Nephron progenitor cell (in vitro differentiated cells): ENCODE measurements at regions not wholly inside any gene's neighbourhood (a gene's known extent, or its start where the extent isn't known, plus 50 kb on each side); places are given as distances from the start of the nearest gene placed in this dataset.

Source experiments
- DNase-seq: peaks from one replicate; pipeline ENCODE4 v3.0.0; 2021
- H3K27ac Mint-ChIP-seq: 2 replicates; pipeline ENCODE4 v1.8.0; 2021; ENCODE audit warnings: mild to moderate bottlenecking, moderate library complexity, mixed read lengths
- H3K27me3 Mint-ChIP-seq: 2 replicates; pipeline ENCODE4 v1.8.0; 2021; ENCODE audit warnings: mild to moderate bottlenecking, low read depth, mixed read lengths; ENCODE audit not compliant: poor library complexity
- H3K36me3 Mint-ChIP-seq: 2 replicates; pipeline ENCODE4 v1.8.0; 2021; ENCODE audit warnings: low read depth, mixed read lengths
- H3K4me1 Mint-ChIP-seq: 2 replicates; pipeline ENCODE4 v1.8.0; 2021; ENCODE audit warnings: mixed read lengths
- H3K4me3 Mint-ChIP-seq: 2 replicates; pipeline ENCODE4 v1.8.0; 2021; ENCODE audit warnings: mild to moderate bottlenecking, moderate library complexity, mixed read lengths
- H3K9me3 Mint-ChIP-seq: 2 replicates; pipeline ENCODE4 v1.8.0; 2021; ENCODE audit warnings: mild to moderate bottlenecking, moderate library complexity, mixed read lengths
- TF ChIP-seq, protein P1 (sequence below): fragments of 200-600 bp; sonication (generic); IDR thresholded peaks from 2 replicates; pipeline ENCODE4 v1.5.0; 2021; ENCODE audit warnings: antibody characterized with exemption

DNA sequence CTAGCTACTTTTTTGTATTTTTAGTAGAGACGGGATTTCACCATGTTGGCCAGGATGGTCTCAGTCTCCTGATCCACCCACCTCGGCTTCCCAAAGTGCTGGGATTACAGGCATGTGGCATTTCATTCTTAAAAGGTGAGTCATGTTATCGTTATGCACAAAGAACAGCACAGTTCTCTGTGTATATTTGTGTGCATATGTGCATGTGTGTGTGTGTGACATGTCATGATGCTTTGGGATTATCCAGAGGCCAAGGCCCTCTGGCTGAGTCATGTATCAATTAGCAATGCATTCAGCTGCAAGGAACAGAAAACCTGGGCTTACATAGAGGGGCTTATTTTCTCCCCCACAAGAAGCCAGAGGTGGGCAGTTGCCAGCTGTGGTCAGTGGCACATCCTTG is 301.7 kb upstream of the KAZN start:
- Mint-ChIP-seq H3K4me1 (peaks cover 5% of the 10 kb centered on the region), H3K27ac (no peak overlapping the region), H3K36me3 (peaks cover 4% of the 10 kb centered on the region), H3K9me3 (peaks cover 9% of the 10 kb centered on the region), H3K4me3 (no peak overlapping the region), H3K27me3 (peaks cover under 1% of the 10 kb centered on the region)
- DNase-seq = no peak
- TF ChIP-seq, protein P1, sequence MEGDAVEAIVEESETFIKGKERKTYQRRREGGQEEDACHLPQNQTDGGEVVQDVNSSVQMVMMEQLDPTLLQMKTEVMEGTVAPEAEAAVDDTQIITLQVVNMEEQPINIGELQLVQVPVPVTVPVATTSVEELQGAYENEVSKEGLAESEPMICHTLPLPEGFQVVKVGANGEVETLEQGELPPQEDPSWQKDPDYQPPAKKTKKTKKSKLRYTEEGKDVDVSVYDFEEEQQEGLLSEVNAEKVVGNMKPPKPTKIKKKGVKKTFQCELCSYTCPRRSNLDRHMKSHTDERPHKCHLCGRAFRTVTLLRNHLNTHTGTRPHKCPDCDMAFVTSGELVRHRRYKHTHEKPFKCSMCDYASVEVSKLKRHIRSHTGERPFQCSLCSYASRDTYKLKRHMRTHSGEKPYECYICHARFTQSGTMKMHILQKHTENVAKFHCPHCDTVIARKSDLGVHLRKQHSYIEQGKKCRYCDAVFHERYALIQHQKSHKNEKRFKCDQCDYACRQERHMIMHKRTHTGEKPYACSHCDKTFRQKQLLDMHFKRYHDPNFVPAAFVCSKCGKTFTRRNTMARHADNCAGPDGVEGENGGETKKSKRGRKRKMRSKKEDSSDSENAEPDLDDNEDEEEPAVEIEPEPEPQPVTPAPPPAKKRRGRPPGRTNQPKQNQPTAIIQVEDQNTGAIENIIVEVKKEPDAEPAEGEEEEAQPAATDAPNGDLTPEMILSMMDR = no peak

DNA sequence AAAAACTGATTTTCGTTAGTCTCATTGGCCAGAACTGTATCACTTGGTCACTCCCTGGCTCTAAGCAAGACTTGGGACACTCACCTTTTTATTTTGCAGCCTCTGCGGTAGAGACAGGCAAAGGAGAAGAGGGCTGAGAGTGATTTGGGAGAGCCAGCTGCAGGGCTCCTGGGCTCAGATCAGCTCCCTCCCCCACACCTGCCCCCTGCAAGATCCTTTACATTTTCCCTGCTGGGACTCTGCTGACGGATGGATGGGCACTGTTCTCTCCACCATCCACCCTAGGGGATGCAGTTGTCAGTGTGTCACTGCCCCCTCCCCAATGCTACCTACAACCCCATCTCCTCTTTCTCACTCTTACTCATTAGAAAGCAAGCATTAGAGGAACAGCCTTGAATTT is 301.1 kb upstream of the KAZN start:
- DNase-seq = no peak
- no peak overlapping the region for H3K4me3 Mint-ChIP-seq
- H3K4me1 Mint-ChIP-seq = no peaks in the 10 kb centered on the region
- no peaks in the 10 kb centered on the region for H3K27me3 Mint-ChIP-seq
- TF ChIP-seq, protein P1 = no peak
- H3K9me3 Mint-ChIP-seq = peaks cover 3% of the 10 kb centered on the region
- H3K36me3 Mint-ChIP-seq = no peaks in the 10 kb centered on the region
- no peak overlapping the region for H3K27ac Mint-ChIP-seq

DNA sequence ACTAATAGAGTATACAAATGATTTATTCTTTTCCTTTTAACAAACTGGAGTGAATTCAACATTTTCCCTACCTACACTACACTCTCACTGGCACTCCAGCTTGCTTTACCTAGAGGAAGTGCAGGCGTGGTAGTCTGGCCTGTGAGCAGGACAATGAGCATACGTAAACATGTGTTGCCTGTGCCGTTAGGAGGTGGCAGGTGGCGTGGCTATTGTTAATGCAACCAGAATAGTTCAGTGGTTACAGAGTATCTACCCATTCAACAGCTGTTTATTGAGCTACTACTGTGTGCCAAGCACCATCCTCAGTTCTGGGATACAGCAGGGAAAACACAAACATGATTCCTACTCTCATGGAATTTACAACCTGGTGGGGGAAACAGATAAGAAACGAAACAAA is 299.7 kb upstream of the KAZN start:
- DNase-seq = no peak
- no peak overlapping the region for H3K27ac Mint-ChIP-seq
- TF ChIP-seq, protein P1 = no peak
- H3K9me3 Mint-ChIP-seq = no peaks in the 10 kb centered on the region
- H3K36me3 Mint-ChIP-seq = no peaks in the 10 kb centered on the region
- H3K27me3 Mint-ChIP-seq = peaks cover 7% of the 10 kb centered on the region
- H3K4me3 Mint-ChIP-seq = no peak overlapping the region
- H3K4me1 Mint-ChIP-seq = no peaks in the 10 kb centered on the region

DNA sequence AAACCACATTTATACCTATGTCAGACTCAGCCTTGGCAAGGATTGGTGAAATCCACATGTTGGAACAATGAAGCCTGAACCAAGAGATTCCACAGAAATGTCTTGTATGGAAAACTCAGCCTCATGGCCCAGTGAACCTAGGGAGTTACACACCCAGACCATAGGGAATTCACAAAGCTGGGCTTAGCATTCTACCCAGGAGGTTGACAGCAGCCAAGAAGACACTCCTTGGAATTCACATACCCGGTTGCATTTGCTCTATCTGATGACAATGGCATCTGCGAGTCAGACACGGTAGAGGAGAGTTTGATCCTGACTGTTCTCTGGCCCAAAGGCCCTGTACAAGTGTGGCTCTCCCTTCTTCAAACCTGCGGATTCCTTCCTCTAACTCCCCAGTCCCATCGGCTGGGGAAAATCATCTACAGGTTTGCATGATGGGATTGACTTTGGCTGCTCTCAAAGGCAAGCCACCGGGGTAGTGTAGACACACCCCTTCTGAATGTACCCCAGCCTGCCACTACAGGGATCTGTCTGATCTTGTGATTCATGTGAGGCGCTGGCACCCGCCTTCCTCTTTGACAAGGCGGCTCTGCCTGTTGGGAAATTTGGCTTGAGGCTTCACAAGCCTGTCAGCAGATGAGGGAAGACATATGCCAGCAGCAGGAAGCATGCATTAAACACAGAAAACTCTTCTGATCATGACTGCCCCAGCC is 297.3 kb upstream of the KAZN start:
- Mint-ChIP-seq H3K36me3 (no peaks in the 10 kb centered on the region), H3K27ac (no peak overlapping the region), H3K9me3 (no peaks in the 10 kb centered on the region), H3K27me3 (peaks cover 7% of the 10 kb centered on the region), H3K4me3 (no peak overlapping the region), H3K4me1 (peaks cover 13% of the 10 kb centered on the region)
- TF ChIP-seq, protein P1 = no peak
- DNase-seq = no peak

DNA sequence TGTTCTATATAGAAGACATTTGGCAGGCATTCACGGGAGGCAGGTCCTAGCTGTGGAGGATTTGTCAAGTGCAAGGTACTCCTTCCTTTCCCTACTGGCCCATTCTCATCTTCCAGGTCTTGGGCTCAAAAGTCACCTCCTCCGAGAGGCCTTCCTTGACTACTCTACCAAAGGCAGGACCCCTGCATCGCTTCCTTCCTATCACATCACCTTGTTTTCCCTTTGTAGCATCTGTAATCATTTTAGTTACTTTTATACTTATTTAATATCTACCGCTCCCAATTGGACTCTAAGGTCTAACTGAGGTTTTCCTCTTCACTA is 296.8 kb upstream of the KAZN start:
- peaks cover 15% of the 10 kb centered on the region for H3K4me1 Mint-ChIP-seq
- H3K27ac Mint-ChIP-seq = no peak overlapping the region
- TF ChIP-seq, protein P1 = no peak
- DNase-seq = no peak
- no peaks in the 10 kb centered on the region for H3K9me3 Mint-ChIP-seq
- H3K27me3 Mint-ChIP-seq = peaks cover 7% of the 10 kb centered on the region
- H3K36me3 Mint-ChIP-seq = no peaks in the 10 kb centered on the region
- H3K4me3 Mint-ChIP-seq = no peak overlapping the region

DNA sequence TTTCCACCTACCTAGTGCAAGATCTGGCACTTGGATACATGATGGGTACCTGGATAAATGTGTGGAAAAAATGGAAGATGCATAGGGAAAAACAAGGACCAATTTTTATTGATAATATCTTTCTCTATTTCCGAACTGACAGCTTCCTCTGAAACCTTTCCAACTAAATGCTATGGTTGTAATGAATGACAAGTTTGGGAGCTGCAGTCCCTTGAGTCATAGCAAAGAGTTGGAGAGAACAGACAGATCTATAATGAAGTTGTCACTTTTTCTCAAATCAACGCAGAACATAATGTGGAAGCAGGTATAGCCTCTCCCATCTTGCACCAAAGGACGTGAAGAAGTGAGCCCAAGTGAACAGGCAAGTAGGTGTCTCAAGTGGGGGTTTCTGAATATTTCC is 296.5 kb upstream of the KAZN start:
- Mint-ChIP-seq H3K36me3 (no peaks in the 10 kb centered on the region), H3K9me3 (no peaks in the 10 kb centered on the region), H3K4me3 (no peak overlapping the region), H3K4me1 (peaks cover 15% of the 10 kb centered on the region), H3K27me3 (peaks cover 7% of the 10 kb centered on the region), H3K27ac (no peak overlapping the region)
- DNase-seq = no peak
- TF ChIP-seq, protein P1 = no peak
